ENCODE measurements at regions not wholly inside any gene's neighbourhood (a gene's known extent, or its start where the extent isn't known, plus 50 kb on each side); places are given as distances from the start of the nearest gene placed in this dataset.

DNA sequence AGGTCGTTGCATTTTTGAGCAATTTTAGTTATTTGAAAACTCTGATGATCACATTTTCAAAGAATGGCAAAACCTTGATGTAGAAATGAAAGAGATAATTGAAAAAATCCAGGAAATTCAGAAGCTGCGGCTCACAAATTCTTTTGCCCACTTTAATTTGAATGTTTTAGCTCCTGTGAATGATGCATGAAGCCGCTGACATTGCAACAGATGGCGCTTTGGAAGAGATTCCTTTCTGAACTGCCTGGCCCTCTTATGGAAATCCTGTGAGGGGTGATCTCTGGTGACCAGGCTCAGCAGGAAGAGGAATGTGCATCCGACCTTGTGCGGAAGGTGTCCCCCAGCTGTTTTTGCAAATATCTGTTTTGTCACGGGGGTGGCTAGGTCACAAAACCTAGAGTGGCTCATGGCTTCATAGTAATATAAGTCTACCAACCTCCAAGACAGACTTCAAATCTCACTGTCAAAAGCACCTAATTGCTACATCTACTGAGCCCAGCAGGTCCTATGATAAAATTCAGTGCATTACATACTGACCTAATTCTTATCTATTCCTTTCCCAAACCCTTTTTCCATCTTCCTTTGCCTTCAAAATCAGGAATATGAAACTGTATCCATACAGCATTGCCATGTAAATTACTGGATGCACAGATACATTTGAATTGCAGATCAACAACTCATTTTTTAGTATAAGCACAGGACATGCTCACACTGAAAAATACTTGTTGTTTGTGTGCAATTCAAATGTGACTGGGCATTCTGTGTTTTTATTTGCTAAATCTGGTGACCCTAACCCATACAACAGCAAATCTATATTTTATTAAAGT, 412.7 kb downstream of the ETS1 start:
- no peak for DNase-seq
- no peaks in the 10 kb centered on the region for H3K27me3 ChIP-seq
- 69 to 74% methylated on average over 7 of the region's 7 CpGs for WGBS, 2 donors
- no peaks in the 10 kb centered on the region for H3K36me3 ChIP-seq (replicated peaks in 1 of 2; ENCODE audit: insufficient read depth in 1 of 2, low read depth in 2 of 2)
- TF ChIP-seq, protein P1, sequence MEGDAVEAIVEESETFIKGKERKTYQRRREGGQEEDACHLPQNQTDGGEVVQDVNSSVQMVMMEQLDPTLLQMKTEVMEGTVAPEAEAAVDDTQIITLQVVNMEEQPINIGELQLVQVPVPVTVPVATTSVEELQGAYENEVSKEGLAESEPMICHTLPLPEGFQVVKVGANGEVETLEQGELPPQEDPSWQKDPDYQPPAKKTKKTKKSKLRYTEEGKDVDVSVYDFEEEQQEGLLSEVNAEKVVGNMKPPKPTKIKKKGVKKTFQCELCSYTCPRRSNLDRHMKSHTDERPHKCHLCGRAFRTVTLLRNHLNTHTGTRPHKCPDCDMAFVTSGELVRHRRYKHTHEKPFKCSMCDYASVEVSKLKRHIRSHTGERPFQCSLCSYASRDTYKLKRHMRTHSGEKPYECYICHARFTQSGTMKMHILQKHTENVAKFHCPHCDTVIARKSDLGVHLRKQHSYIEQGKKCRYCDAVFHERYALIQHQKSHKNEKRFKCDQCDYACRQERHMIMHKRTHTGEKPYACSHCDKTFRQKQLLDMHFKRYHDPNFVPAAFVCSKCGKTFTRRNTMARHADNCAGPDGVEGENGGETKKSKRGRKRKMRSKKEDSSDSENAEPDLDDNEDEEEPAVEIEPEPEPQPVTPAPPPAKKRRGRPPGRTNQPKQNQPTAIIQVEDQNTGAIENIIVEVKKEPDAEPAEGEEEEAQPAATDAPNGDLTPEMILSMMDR (IDR thresholded peaks at IDR 0.05) = no peak
- no peak for TF ChIP-seq POLR2A (IDR thresholded peaks at IDR 0.05)
- H3K4me1 ChIP-seq = no peaks in the 10 kb centered on the region
- intact Hi-C loops (cut with DNase I) = loop anchor here (10.0 kb wide), 2 partner anchors 460 to 650 kb away; no protein-coding TSS in a partner anchor
- H3K27ac ChIP-seq = no peak overlapping the region
- H3K9me3 ChIP-seq = no peaks in the 10 kb centered on the region
- H3K4me3 ChIP-seq = no peak overlapping the region
- ATAC-seq = no peak

DNA sequence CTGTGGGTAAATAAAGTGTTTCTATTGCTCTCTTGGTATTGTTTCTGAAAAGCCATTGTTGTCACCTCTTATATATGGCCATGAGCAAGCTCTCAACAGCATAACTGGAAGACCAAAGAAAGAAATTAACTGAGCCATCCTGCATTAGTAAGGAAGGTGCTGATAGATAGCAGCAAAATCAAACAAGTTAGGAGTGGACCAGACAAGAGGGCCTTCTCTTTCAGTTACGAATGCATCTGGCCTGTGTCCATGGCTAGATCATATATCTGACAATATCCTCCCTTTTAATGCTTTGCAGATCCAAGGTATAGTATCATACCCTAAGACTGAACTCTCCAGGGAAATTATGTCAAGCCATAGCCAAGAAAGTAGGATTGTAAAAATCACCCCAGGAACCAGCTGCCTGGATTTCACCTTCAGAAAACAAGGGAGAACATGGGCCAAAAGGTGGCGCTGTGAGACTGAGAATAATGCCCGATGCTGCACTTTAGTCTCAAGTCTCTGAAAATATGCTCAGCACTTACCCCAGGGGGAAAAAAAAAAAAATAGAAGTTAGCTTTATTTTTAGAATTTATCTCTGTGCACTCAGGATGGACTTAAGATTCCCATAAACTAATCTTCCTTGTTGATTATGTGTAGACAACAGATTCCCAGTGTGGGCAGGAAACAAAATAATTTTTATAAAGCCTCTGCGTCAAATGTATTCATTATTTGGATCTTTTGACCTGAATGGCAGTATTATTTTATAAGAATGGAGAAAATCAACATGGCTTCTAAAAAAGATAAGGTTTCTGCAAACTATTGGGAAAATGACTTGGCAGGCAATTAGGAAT, 415.1 kb downstream of the ETS1 start:
- ATAC-seq = peak; percentile 78
- no peak for TF ChIP-seq POLR2A (IDR thresholded peaks at IDR 0.05)
- TF ChIP-seq, protein P1 (IDR thresholded peaks at IDR 0.05) = peak; percentile 39 to 83 (median 79)
- no peaks in the 10 kb centered on the region for H3K4me1 ChIP-seq
- no peaks in the 10 kb centered on the region for H3K27me3 ChIP-seq
- H3K27ac ChIP-seq = no peak overlapping the region
- WGBS, 2 donors = 38 to 39% methylated on average over 4 of the region's 4 CpGs
- H3K36me3 ChIP-seq (replicated peaks in 1 of 2; ENCODE audit: insufficient read depth in 1 of 2, low read depth in 2 of 2) = no peaks in the 10 kb centered on the region
- DNase-seq = peak; percentile 80 to 87 (median 84)
- no peak overlapping the region for H3K4me3 ChIP-seq
- no peaks in the 10 kb centered on the region for H3K9me3 ChIP-seq
- intact Hi-C loops (cut with DNase I) = loop anchor here (10.0 kb wide), 2 partner anchors 463 to 653 kb away; no protein-coding TSS in a partner anchor

DNA sequence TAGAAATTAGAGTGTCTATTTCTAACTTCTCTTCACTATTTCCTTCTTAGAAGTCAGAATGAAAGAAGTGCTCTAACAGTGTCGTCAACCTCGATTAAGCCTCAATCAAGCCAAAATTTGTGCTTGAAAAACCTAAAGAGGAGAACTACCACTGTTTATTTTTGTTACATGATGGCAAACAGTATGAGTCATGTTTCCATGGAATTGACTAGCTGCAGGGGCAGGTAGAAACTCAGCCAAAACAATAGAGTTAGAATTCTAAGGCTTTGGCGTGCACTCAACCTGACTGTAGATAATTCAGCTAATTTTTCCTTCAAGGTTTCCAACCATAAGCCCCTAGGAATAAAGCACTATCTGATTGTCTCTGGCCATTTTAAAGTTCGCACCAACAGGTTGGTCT, 415.9 kb downstream of the ETS1 start:
- Histone ChIP-seq H3K4me3 (no peak overlapping the region), H3K36me3 (replicated peaks in 1 of 2; ENCODE audit: insufficient read depth in 1 of 2, low read depth in 2 of 2) (no peaks in the 10 kb centered on the region), H3K27ac (no peak overlapping the region), H3K9me3 (no peaks in the 10 kb centered on the region), H3K4me1 (no peaks in the 10 kb centered on the region), H3K27me3 (no peaks in the 10 kb centered on the region)
- WGBS, 2 donors = 43 to 70% methylated on average over 4 of the region's 4 CpGs
- TF ChIP-seq POLR2A (IDR thresholded peaks at IDR 0.05) = no peak
- TF ChIP-seq, protein P1 (IDR thresholded peaks at IDR 0.05) = no peak
- intact Hi-C loops (cut with DNase I) = loop anchor here (10.0 kb wide), 2 partner anchors 463 to 653 kb away; no protein-coding TSS in a partner anchor
- peak in 1 of 4 donors; percentile 18 for DNase-seq
- ATAC-seq = no peak

DNA sequence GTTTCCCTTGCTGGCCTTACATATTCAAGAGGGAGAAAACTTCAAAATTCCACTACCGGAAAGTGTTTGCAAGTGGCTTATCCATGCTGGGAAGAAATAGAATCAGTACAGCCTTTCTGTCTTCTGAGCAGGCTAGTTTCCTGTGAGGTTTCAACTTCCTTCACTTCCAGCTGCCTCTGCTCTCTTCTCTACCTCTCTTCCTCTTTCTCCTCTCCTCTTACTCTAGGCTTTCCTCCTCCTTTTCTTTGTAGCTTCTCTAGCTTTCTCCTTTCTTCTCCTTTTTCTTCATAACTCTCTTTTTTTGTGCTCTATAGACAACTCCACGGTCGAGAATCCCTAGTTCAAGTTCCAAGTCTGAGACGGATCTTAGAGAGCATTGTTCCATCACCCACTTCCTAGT, 421.8 kb downstream of the ETS1 start:
- 67 to 74% methylated on average over 4 of the region's 4 CpGs for WGBS, 2 donors
- Histone ChIP-seq H3K4me1 (no peaks in the 10 kb centered on the region), H3K9me3 (no peaks in the 10 kb centered on the region), H3K36me3 (replicated peaks in 1 of 2; ENCODE audit: insufficient read depth in 1 of 2, low read depth in 2 of 2) (no peaks in the 10 kb centered on the region), H3K4me3 (no peak overlapping the region), H3K27ac (no peak overlapping the region), H3K27me3 (no peaks in the 10 kb centered on the region)
- intact Hi-C loops (cut with DNase I) = no loop called here
- ATAC-seq = no peak
- no peak for DNase-seq
- TF ChIP-seq POLR2A (IDR thresholded peaks at IDR 0.05) = no peak
- TF ChIP-seq, protein P1 (IDR thresholded peaks at IDR 0.05) = no peak

Measured in body of pancreas (tissue), 4 donors.